ENCODE measurements at regions not wholly inside any gene's neighbourhood (a gene's known extent, or its start where the extent isn't known, plus 50 kb on each side); places are given as distances from the start of the nearest gene placed in this dataset.

GRCh38 chr3:72698154-72698917 lies 149.9 kb downstream of the SHQ1 start:
- FAIRE-seq: no peak

DNA sequence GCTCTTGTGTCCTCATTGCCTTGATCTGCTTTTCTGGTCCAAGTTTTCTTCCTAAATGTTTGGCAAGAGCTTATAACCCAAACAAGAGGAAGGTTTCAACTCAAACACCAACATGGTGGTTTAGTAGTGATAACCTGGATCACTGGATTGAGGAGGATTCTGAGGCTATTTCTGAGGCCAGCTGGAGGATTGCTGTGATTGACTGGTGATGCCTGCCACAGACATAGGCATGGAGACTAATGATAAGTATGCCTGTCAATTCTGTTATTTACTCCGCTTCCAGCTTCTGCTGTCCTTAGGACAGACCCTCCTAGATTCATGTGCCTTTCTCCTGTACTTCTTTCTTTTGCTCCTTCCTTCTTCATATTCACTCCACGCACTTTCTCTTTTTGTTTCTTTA lies 150.5 kb downstream of the SHQ1 start:
- no peak for FAIRE-seq

DNA sequence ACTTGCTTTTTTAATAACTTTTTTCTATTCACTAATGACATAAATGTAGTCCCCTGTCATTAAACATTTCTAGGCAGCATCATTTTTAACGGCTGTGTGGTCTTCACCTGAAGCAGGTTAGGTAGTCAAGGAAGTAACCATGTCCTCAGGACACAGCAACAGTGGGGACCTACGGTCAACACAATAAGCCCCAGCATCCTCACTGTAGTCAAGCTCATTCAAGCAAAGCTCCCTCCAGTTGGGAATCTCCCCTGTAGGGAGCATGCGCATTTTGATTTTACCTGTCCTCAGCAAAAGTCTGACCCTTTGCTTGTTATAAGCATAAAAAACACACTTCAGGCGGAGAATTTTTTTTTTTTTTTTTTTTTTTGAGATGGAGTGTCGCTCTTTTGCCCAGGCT lies 151.4 kb downstream of the SHQ1 start:
- FAIRE-seq: no peak

DNA sequence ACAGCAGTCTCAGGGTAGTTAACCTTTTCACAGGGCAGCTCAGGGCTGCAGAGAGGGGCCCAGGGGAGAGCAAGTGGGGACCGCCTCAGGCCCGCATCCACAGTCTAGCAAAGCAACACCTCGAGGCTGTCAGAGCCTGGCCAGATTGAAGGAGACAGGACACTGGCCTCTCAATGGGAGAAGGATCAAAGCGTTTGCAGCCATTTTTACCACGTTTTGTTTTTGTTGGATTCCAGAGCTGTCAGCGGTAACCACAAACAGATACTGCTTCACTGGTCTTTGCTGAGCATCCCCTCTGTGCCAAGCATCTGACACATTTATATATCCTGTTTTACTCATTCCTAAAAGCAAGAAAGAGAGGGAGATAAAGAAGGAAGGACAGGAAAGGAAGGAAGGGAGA lies 153.8 kb downstream of the SHQ1 start:
- no peak for FAIRE-seq

GRCh38 chr3:72692990-72693389 lies 155.3 kb downstream of the SHQ1 start:
- no peak for FAIRE-seq

GRCh38 chr3:72690629-72691028 lies 157.6 kb downstream of the SHQ1 start:
- FAIRE-seq: no peak

GRCh38 chr3:72682936-72683452 lies 165.3 kb downstream of the SHQ1 start:
- no peak for FAIRE-seq

GRCh38 chr3:72681598-72681997 lies 166.6 kb downstream of the SHQ1 start:
- no peak for FAIRE-seq

DNA sequence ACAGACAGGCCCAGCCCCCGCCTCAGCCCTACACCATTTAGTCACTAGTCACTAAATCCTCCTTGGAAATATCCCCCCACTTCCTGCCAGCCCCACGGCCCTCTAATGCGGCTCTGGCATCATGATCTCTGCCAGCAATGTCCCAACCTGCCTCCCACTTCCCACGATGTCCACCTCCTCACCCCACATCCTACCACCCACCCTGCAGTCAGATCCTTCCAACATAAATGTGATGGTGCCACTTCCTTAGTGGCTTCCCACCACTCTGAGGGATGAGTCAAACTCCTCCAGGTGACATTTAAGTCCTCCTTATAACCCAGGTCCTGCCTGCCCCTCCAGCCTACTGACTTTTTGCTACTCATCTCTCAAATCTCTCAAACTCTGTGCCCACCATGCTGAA lies 167.5 kb downstream of the SHQ1 start:
- FAIRE-seq: no peak

- FAIRE-seq: no peak
Observed at GRCh38 chr3:72679540-72680198, 168.6 kb downstream of the SHQ1 start.

DNA sequence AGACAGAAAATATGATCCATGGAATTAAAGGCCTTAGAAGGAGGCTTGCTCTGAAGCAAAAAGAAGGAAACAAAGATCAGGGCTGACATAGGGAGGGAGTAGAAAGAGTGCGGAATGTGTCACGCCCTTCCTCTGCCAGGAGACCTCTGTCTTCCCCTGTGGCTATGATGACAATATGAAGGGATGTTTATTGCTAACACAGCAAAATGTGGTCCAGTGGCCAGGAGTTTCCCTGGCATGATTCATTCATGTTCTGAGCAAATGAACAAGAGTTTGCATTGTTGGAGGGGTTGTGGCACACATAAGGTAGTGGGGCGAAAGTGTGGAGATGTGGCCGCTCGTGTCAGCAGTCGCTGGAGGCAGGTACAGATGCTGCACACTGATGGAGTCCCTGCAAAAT lies 169.4 kb downstream of the SHQ1 start:
- no peak for FAIRE-seq

DNA sequence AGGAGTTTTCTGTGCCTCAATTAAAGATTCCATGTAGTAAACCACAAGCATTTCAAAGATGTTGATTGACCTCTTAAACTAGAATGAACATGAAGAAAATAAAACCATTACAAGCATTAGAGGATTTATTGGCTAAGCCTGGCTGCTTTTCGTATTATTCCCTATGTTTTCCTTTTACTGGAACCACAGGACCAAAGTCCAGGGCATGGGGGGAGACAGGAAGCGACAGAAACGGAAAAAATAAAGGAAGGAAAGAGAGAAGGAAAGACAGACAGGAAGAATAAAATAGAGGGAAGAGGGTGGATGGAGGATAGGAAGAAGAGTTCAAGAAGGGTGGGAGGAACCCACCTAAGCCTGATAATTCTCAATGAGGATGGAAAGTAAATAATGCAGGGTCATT lies 169.9 kb downstream of the SHQ1 start:
- no peak for FAIRE-seq

DNA sequence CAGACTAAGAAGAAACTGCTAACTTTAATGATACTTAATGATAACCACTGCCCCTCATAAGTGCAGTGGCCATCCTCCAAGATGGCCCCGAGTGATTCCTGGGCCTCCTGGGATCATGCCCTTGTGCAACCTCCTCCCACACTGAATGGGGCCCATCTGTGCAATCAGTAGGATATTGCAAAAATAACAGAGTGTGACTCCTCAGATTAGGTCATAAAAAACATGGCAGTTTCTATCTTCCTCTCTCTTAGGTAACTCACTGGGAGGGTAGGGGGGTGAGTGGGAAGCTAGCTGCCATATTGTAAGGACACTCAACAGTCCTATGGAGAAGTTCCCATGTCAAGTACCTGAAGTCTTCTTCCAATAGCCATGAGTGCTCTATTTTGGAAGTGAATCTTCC lies 173.0 kb downstream of the SHQ1 start:
- FAIRE-seq: no peak

GRCh38 chr3:72673011-72673771 lies 175.1 kb downstream of the SHQ1 start:
- no peak for FAIRE-seq

GRCh38 chr3:72669224-72669623 lies 179.0 kb downstream of the SHQ1 start:
- no peak for FAIRE-seq

DNA sequence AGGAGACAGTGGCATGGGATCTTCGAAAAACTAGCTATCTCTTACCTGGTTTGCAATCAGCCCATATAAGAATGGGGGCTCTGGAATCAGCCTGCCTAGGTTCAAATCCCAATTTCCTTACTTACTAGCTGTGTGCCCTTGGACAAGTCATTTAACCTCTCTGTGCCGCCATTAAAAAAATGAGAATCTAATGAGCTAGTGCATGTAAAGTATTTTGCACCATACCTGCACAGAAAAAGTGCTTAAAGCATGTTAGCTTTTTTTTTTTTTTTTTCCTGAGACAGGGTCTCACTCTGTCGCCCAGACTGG lies 181.8 kb downstream of the SHQ1 start:
- FAIRE-seq: no peak

DNA sequence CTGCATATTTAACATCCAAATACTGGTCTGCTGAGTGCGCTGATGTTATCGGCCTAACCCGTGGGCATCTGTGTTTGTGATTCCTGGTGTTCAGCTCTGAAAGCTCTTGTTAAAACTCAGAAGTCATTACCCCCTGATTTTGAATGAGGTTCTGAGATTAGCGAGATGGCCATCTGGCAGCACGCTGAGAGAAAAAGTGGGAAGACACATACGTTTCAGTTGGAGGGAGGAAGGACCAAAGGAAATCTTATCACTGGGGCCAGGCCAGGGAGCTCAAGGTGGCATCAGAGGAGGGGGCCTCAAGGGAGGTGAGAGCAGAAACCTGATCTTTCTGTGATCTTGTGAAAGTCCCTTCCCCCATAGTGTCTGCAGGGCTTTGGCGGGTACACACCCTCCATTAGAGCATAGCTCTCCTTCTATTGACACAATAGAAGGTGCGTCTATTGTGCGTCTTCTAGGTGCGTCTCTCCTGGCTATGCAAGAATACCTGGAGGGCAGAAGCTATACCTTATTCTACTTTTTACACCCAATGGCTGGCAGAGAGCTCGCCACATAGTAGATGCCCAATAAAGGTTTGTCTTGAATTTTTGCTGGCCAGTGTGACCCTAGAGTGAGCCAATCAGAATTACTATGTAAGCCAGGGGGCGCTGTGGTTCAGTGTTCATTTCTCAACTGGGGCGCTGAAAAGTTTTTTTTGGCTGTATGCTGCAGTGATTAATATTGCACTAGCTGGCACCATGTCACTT lies 182.4 kb downstream of the SHQ1 start:
- FAIRE-seq: no peak

DNA sequence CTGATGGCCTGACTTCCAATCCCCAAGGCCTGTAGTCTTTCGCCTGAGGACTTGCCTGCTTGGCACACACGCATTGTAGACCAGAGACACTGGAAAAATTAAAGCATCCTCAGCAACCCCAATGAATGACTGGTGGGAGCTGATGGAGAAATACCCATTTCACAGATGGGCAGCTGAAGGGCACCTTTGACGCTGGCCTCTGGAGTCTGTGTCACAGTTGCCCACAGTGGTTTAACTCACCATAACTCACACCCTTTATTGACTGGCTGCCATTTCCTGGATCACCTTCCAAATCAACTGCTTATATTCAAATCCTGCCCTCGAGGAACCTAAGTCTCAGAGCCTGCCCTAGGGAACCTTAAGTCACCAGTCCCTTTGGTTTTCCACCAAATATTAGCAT lies 183.1 kb downstream of the SHQ1 start:
- no peak for FAIRE-seq

DNA sequence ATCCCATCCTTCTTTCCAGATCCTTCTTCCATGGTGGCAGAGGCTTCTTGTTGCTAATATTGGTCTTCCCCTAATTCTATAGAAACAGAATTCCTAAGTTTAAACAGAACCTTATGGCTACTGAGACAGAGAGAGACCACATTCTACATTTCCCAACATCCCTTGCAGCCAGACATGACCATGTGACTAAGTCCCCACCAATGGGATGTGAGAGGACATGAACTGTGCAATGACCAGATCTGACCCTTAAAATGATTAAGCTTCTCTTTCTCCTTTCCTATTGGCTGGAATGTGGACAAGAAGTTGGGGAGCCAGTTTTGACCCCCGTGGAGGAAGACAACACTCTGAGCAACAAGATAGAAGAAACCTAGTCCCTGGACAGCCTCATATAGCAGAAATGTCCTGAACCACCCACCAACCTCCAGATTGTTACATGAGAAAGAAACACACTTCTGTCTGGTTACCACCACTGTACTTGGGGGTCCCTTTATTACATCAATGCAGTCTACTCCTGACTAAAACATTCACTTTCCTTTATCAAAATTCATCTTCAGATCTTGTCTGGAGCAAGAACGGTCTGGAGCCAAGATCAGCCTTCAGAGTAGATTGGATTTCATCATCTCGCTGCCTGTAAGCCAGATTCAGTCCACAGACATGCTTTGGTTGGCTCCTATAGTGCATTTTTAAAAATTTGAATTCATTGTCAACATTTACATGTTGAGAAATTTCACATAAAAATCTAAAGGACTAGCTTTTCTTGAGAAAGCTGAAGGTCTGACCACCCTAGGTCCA lies 183.9 kb downstream of the SHQ1 start:
- no peak for FAIRE-seq

- FAIRE-seq: no peak
Observed at GRCh38 chr3:72663429-72663828, 184.8 kb downstream of the SHQ1 start.

DNA sequence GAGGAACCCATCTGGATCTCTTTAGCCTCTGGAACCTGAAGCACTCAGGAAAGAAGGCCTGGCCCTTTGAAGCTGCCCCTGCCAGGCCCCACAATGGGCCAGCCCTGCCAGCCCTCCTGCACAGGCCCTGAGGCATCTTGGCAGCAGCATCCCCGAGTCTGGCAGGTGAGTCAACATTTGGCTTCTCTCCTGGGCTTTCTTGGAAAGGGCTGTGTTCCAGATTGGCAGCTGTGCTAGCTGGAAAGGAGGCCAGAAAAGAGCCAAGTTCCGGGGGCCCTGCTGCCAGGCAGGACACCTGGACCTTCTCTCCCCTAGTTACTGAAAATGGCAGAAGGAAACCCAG lies 187.2 kb downstream of the SHQ1 start:
- FAIRE-seq: no peak

DNA sequence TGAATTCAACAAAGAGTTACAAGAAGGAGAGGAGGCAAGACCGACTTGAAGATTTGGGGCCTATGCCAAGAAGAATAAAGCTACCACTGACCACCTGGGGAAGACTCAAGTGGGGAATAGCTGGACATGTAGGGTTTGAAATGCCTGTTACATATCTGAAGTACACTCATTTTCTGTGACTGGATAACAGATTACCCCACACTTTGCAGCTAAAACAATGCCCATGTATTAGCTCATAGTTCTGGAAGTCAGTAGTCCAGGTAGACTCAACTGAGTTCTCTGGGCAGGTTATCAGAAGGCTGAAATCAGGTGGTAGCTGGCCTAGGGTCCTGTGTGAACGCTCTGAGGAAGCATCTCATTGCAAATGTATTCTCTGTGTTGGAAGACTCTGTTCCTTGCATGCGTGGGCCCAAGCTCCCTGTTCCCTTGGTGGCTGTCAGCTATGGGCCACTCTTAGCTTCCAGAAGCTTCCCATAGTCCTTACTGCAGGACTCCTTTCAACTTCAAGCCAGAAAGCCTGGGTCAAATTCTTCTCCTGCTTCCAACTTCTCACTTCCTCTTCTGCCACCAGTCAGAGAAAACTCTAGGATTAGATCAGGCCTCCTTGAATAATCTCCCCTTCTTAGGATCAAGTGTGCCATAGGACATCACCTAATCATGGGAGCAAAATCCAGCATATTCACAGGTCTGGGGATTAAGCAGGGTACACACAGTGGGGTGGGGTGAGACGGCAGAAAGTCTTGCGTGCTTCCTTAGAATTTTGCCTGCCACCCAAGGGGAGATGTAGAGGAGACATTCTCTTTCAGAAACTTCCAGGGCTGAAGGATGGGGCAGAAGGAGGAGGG lies 187.8 kb downstream of the SHQ1 start:
- FAIRE-seq: no peak
